Erythroblast (primary cell): ENCODE measurements at regions not wholly inside any gene's neighbourhood (a gene's known extent, or its start where the extent isn't known, plus 50 kb on each side); places are given as distances from the start of the nearest gene placed in this dataset.

Experiments
- GATA1 ChIP-seq: IDR thresholded peaks from 2 replicates; pipeline ENCODE4 v1.6.1; 2011; ENCODE audit warnings: low read depth, mild to moderate bottlenecking, control low read depth, low read length, moderate library complexity
- POLR2A ChIP-seq: IDR thresholded peaks from 2 replicates; pipeline ENCODE4 v1.6.1; 2011; ENCODE audit warnings: mild to moderate bottlenecking, low read length

DNA sequence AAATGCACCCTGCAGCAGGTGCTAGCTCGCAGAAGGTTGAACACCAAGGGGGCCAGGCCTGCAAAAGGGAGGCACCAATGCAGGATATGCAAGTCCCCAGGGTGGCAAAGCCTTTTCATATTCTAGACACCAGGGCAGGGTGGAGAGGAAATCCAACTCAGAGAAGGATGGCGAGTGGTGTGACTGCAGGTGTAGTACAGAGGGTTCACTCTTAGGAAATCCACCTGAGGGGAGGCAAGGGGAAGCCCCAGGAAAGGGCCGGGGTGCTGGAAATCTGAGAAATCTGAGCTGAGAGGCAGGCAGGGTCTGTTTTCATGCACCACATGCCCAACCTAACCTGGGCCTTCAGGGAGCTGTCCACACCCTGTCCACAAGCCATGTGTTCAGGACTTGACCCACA, 163.2 kb upstream of the CTTNBP2NL start:
- no peak for TF ChIP-seq POLR2A
- TF ChIP-seq GATA1: no peak
